H1 (cell line): ENCODE measurements at regions not wholly inside any gene's neighbourhood (a gene's known extent, or its start where the extent isn't known, plus 50 kb on each side); places are given as distances from the start of the nearest gene placed in this dataset.

Experiments
- CTCF ChIA-PET: fragments of 300-600 bp; sonication (Branson Sonifier 250); formaldehyde crosslinking; loops from one replicate; lab custom pipeline; 2021; ENCODE audit not compliant: partially characterized antibody; lab: Charles Lee
- POLR2A ChIA-PET: fragments of 300-600 bp; sonication (Branson Sonifier 250); formaldehyde crosslinking; loops from one replicate; lab custom pipeline; 2021; ENCODE audit warnings: inconsistent platforms; ENCODE audit not compliant: partially characterized antibody; lab: Charles Lee
- DNase-seq, 2 experiments: peaks; one replicate each; pipeline versions ENCODE4 v3.0.0 to v3.0.0-alpha.2; 2010 to 2022; ENCODE audit warnings: low spot score in 2 of 2, low read depth in 1 of 2, mixed read lengths in 1 of 2
- FAIRE-seq: peaks from 2 replicates; lab custom pipeline; 2011; peaks lifted over from hg19 to GRCh38; lab: Jason Lieb, UNC
- H2AFZ ChIP-seq: 2 replicates; pipeline ENCODE4 v1.8.1; 2012; ENCODE audit warnings: low read length, inconsistent platforms
- H2AK5ac ChIP-seq: 2 replicates; pipeline ENCODE4 v1.6.1; 2013; ENCODE audit warnings: low read depth, low read length
- H2BK120ac ChIP-seq: replicated peaks from 2 replicates; pipeline ENCODE3; 2013; ENCODE audit warnings: low read depth, low read length, inconsistent platforms
- H2BK12ac ChIP-seq: 2 replicates; pipeline ENCODE4 v1.6.1; 2013; ENCODE audit warnings: low read depth, low read length
- H2BK15ac ChIP-seq: 2 replicates; pipeline ENCODE4 v1.6.1; 2013; ENCODE audit warnings: low read length
- H2BK20ac ChIP-seq: 2 replicates; pipeline ENCODE4 v1.6.1; 2013; ENCODE audit warnings: low read length
- H2BK5ac ChIP-seq: 2 replicates; pipeline ENCODE4 v1.6.1; 2013; ENCODE audit warnings: low read depth, low read length
- H3K14ac ChIP-seq: 2 replicates; pipeline ENCODE4 v1.6.1; 2013; ENCODE audit warnings: inconsistent platforms; ENCODE audit not compliant: insufficient read length
- H3K18ac ChIP-seq: 2 replicates; pipeline ENCODE4 v1.6.1; 2013; ENCODE audit warnings: low read length; ENCODE audit errors: extremely low read depth
- H3K23ac ChIP-seq: 2 replicates; pipeline ENCODE4 v1.6.1; 2013; ENCODE audit warnings: inconsistent platforms; ENCODE audit not compliant: insufficient read length
- H3K23me2 ChIP-seq: 2 replicates; pipeline ENCODE4 v1.6.1; 2013; ENCODE audit warnings: low read depth, low read length
- H3K27ac ChIP-seq: 2 replicates; pipeline ENCODE4 v1.6.1; 2011; ENCODE audit warnings: low read depth, low read length, inconsistent platforms
- H3K27me3 ChIP-seq, 4 experiments: replicated peaks in 1 of 4; 1 replicate in 1 of 4; 2 replicates in 3 of 4; pipeline versions ENCODE4 v1.6.1 to v1.8.1; 2011 to 2013; ENCODE audit warnings: low read length in 3 of 4, mild to moderate bottlenecking in 3 of 4, inconsistent platforms in 2 of 4, mixed read lengths in 2 of 4, moderate library complexity in 1 of 4; ENCODE audit not compliant: control insufficient read depth in 3 of 4, insufficient read depth in 3 of 4; ENCODE audit errors: extremely low read depth in 1 of 4
- H3K36me3 ChIP-seq, 4 experiments: 2 replicates each; pipeline versions ENCODE4 v1.6.1 to v1.8.1; 2011 to 2013; ENCODE audit warnings: mild to moderate bottlenecking in 4 of 4, low read length in 3 of 4, moderate library complexity in 2 of 4, control low read depth in 1 of 4, inconsistent platforms in 1 of 4; ENCODE audit not compliant: insufficient read depth in 4 of 4, control insufficient read depth in 2 of 4
- H3K4ac ChIP-seq: replicated peaks from 2 replicates; pipeline ENCODE3; 2013; ENCODE audit warnings: low read length, low read depth, mixed read lengths, inconsistent platforms; ENCODE audit not compliant: insufficient read length
- H3K4me1 ChIP-seq, 4 experiments: replicated peaks in 1 of 4; 1 replicate in 1 of 4; 2 replicates in 3 of 4; pipeline versions ENCODE4 v1.6.1 to v1.8.1; 2011 to 2013; ENCODE audit warnings: low read length in 3 of 4, inconsistent platforms in 2 of 4, mixed read lengths in 1 of 4; ENCODE audit not compliant: insufficient read depth in 4 of 4, control insufficient read depth in 3 of 4
- H3K4me2 ChIP-seq, 2 experiments: 2 replicates each; pipeline versions ENCODE4 v1.6.1 to v1.8.1; 2011 to 2013; ENCODE audit warnings: low read depth in 2 of 2, low read length in 2 of 2, control low read depth in 1 of 2, inconsistent platforms in 1 of 2, mild to moderate bottlenecking in 1 of 2; ENCODE audit not compliant: insufficient read depth in 1 of 2
- H3K4me3 ChIP-seq, 4 experiments: fragments of 200-600, 300-600 bp in 1 of 4; sonication (generic), shearing (Covaris generic), sonication (Bioruptor Twin) in 1 of 4; 2 replicates each; pipeline versions ENCODE4 v1.5.1 to v1.8.1; 2011 to 2016; ENCODE audit warnings: low read length in 4 of 4, low read depth in 3 of 4, control low read depth in 2 of 4, inconsistent platforms in 2 of 4, mild to moderate bottlenecking in 2 of 4, mixed read lengths in 1 of 4, moderate library complexity in 1 of 4; ENCODE audit not compliant: insufficient read depth in 2 of 4; ENCODE audit errors: extremely low read depth in 1 of 4
- H3K56ac ChIP-seq: replicated peaks from 2 replicates; pipeline ENCODE3; 2013; ENCODE audit warnings: low read depth, mild to moderate bottlenecking, mixed read lengths, low read length, inconsistent platforms; ENCODE audit not compliant: insufficient read length
- H3K79me1 ChIP-seq: 2 replicates; pipeline ENCODE4 v1.6.1; 2013; ENCODE audit warnings: low read depth, low read length, control low read depth
- H3K79me2 ChIP-seq, 2 experiments: 2 replicates each; pipeline versions ENCODE4 v1.6.1 to v1.8.1; 2012 to 2013; ENCODE audit warnings: low read length in 2 of 2, mild to moderate bottlenecking in 2 of 2, inconsistent platforms in 1 of 2; ENCODE audit not compliant: insufficient read depth in 2 of 2, control insufficient read depth in 1 of 2
- H3K9ac ChIP-seq, 4 experiments: replicated peaks in 1 of 4; 1 replicate in 1 of 4; 2 replicates in 3 of 4; pipeline versions ENCODE4 v1.6.1 to v1.8.1; 2011 to 2013; ENCODE audit warnings: low read depth in 3 of 4, low read length in 3 of 4, control low read depth in 2 of 4, mild to moderate bottlenecking in 2 of 4, moderate library complexity in 2 of 4, inconsistent platforms in 1 of 4; ENCODE audit errors: extremely low read depth in 1 of 4
- H3K9me3 ChIP-seq, 2 experiments: 2 replicates each; pipeline versions ENCODE4 v1.6.1 to v1.8.1; 2012 to 2013; ENCODE audit warnings: mild to moderate bottlenecking in 2 of 2, moderate library complexity in 2 of 2, control low read depth in 1 of 2, inconsistent platforms in 1 of 2, low read depth in 1 of 2, low read length in 1 of 2, mixed read lengths in 1 of 2; ENCODE audit not compliant: insufficient read depth in 2 of 2
- H4K20me1 ChIP-seq, 2 experiments: replicated peaks in 1 of 2; 2 replicates each; pipeline versions ENCODE3 to v1.8.1; 2011 to 2013; ENCODE audit warnings: inconsistent platforms in 2 of 2, low read length in 2 of 2, mild to moderate bottlenecking in 1 of 2; ENCODE audit not compliant: insufficient read depth in 2 of 2, control insufficient read depth in 1 of 2
- H4K5ac ChIP-seq: 2 replicates; pipeline ENCODE4 v1.6.1; 2013; ENCODE audit warnings: low read length, low read depth, mixed read lengths, inconsistent platforms; ENCODE audit not compliant: insufficient read length
- H4K8ac ChIP-seq: 2 replicates; pipeline ENCODE4 v1.8.0; 2013; ENCODE audit warnings: mild to moderate bottlenecking, moderate library complexity, low read length, inconsistent platforms; ENCODE audit not compliant: insufficient read depth; ENCODE audit errors: extremely low read depth
- H4K91ac ChIP-seq: replicated peaks from 2 replicates; pipeline ENCODE3; 2013; ENCODE audit warnings: low read length, mixed read lengths, inconsistent platforms; ENCODE audit not compliant: insufficient read length
- ATF2 ChIP-seq: IDR thresholded peaks from 2 replicates; pipeline ENCODE4 v1.6.1; 2012; ENCODE audit warnings: low read length, inconsistent platforms
- KDM1A ChIP-seq: fragments of 200-600, 300-600 bp; sonication (generic); IDR thresholded peaks from 2 replicates; pipeline ENCODE4 v1.7.1; 2016; ENCODE audit warnings: mild to moderate bottlenecking, low read length, borderline replicate concordance
- SUZ12 ChIP-seq: fragments of 200-600 bp; sonication (generic); IDR thresholded peaks from 2 replicates; pipeline ENCODE4 v1.6.1; 2012; ENCODE audit warnings: mild to moderate bottlenecking, inconsistent platforms, low read length, moderate library complexity, mixed read lengths
- WGBS, 2 experiments: shearing (Covaris generic) in 1 of 2; methylation state at CpG; one replicate each; pipeline versions ENCODE4 v1.1.6 to v1.1.7; 2013 to 2015; ENCODE audit warnings: low lambda C conversion rate in 2 of 2, mixed read lengths in 2 of 2, inconsistent platforms in 1 of 2, low coverage in 1 of 2, missing lambda C conversion rate in 1 of 2; ENCODE audit not compliant: insufficient replicate concordance in 2 of 2, insufficient coverage in 1 of 2, insufficient read length in 1 of 2; ENCODE audit errors: extremely low coverage in 1 of 2, missing lambda C conversion rate in 1 of 2; 5-methylcytosine and 5-hydroxymethylcytosine counted together

- H3K14ac ChIP-seq: no peak overlapping the region
- H3K27me3 ChIP-seq: no peaks in the 10 kb centered on the region
- H4K91ac ChIP-seq: no peak overlapping the region
- H3K9ac ChIP-seq: no peak overlapping the region
- WGBS, 2 experiments: 94% methylated on average over 1 of the region's 1 CpG; no CpG with 5 or more reads in 1 of the 2 experiments
- no peaks in the 10 kb centered on the region for H3K4me1 ChIP-seq
- H2BK15ac ChIP-seq: no peak overlapping the region
- no peak overlapping the region for H3K4ac ChIP-seq
- no peak for DNase-seq
- H3K79me1 ChIP-seq: no peaks in the 10 kb centered on the region
- no peaks in the 10 kb centered on the region for H3K23me2 ChIP-seq
- H3K56ac ChIP-seq: no peak overlapping the region
- ChIA-PET POLR2A (no interaction called here), CTCF (interaction anchor here (1.0 kb wide), 1 partner anchor 9 kb away, joined by 3 read pairs; no protein-coding TSS in a partner anchor)
- no peak overlapping the region for H2BK20ac ChIP-seq
- no peak overlapping the region for H4K5ac ChIP-seq
- no peak overlapping the region for H2AK5ac ChIP-seq
- H3K18ac ChIP-seq: no peak overlapping the region
- no peak overlapping the region for H3K4me3 ChIP-seq
- no peak overlapping the region for H2BK5ac ChIP-seq
- H3K79me2 ChIP-seq: no peaks in the 10 kb centered on the region
- no peak overlapping the region for H2BK12ac ChIP-seq
- H2BK120ac ChIP-seq: no peak overlapping the region
- H4K8ac ChIP-seq: no peak overlapping the region
- H4K20me1 ChIP-seq: no peaks in the 10 kb centered on the region
- no peak for FAIRE-seq
- H3K36me3 ChIP-seq: no peaks in the 10 kb centered on the region
- H3K27ac ChIP-seq: no peak overlapping the region
- H2AFZ ChIP-seq: no peak overlapping the region
- TF ChIP-seq SUZ12 (no peak), KDM1A (no peak), ATF2 (no peak)
- TF ChIP-seq, all 59 proteins: peak for 0
- Histone ChIP-seq H3K23ac (no peak overlapping the region), H3K9me3 (peaks cover 0 to 2% of the 10 kb centered on the region in 2 experiments; a peak in 1 of 4 replicates), H3K4me2 (no peak overlapping the region)
Measured at GRCh38 chr11:26106726-26107125, 225.2 kb upstream of the ANO3 start.
